ENCODE measurements at regions not wholly inside any gene's neighbourhood (a gene's known extent, or its start where the extent isn't known, plus 50 kb on each side); places are given as distances from the start of the nearest gene placed in this dataset.
"Not testable (repeated sequence)": the region's sequence is repeated elsewhere in the genome, so short reads cannot be mapped to it uniquely, and the experiment has no call there.

DNA sequence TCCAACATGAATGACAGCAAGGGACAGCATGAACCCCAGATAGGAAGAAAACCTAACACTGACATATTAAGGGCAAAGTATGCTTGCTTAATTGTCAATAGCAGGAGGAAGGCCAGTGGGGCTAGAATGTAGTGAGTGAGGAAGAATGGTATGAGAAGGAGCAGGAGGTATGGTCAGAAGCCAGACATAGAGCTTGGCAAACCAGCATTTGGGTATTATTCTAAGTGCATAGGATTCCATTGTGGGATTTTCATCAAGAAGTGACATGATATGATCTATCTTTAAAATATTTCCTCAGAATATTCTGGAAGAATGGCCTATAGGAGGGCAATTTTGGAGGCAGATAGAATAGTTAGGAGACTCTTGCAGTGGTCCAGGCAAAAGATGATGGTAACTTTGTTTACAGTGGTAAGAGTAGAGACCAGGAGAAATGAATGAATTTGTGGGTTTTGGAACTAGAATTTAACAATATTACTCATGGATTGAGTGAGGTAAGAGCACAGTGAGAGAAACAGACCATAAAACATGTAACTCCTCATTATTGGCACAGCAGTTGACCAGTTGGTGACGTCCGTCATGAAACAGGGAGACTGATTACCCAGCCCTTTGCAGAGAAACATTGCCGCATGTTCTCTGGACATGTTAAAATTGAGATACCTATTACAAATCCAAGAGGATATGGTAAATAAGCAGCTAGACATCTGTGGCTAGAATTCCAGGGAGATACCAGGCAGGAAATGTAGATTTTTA is 246.5 kb upstream of the HS3ST1 start:
- H3K4me1 Mint-ChIP-seq: no peaks in the 10 kb centered on the region
- CTCF ChIA-PET: no interaction called here

DNA sequence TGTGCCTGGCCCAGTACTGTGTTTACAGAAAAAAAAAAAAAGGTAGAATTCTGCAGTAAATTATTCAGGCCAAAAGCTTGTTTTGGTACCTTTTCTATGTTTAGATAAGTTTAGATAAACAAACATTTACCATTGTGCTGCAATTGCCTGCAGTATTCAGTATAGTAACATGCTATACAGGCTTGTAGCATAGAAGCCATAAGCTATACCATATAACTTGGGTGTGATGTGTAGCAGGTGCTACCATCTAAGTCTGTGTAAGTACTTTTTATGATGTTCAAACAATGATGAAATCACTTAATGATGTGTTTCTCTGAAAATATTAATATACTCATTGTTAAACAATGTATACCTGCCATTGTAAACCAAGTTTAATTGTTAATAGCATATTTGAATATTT is 241.6 kb upstream of the HS3ST1 start:
- H3K27ac Mint-ChIP-seq: no peak overlapping the region
- no peak overlapping the region for H3K4me3 Mint-ChIP-seq
- no peak for DNase-seq
- no peaks in the 10 kb centered on the region for H3K4me1 Mint-ChIP-seq
- H3K36me3 Mint-ChIP-seq: no peaks in the 10 kb centered on the region
- no peaks in the 10 kb centered on the region for H3K27me3 Mint-ChIP-seq
- no peaks in the 10 kb centered on the region for H3K9me3 Mint-ChIP-seq
- CTCF ChIA-PET: no interaction called here

More for the DNA sequence above, 246.5 kb upstream of the HS3ST1 start:
- Mint-ChIP-seq H3K36me3 (no peaks in the 10 kb centered on the region), H3K27ac (no peak overlapping the region), H3K9me3 (no peaks in the 10 kb centered on the region), H3K27me3 (no peaks in the 10 kb centered on the region), H3K4me3 (no peak overlapping the region)
- DNase-seq: no peak

DNA sequence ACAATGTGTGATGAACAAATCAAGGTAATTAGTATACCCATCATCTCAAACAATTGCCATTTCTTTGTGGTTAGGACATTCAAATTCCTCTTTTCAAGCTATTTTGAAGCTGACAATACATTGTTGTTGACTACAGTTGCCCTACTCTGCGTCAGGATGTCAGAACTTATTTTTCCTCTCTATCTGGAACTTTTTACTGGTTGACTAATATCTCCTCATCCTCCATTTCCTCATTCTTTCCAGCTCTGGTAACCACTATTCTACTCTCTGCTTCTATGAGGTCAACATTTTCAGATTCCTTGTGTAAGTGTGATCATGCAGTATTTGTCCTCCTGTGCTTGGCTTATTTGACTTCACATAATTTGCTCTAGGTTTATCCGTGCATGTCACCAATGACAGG is 240.5 kb upstream of the HS3ST1 start:
- Mint-ChIP-seq H3K4me1 (no peaks in the 10 kb centered on the region), H3K36me3 (no peaks in the 10 kb centered on the region), H3K9me3 (no peaks in the 10 kb centered on the region), H3K27me3 (no peaks in the 10 kb centered on the region), H3K27ac (no peak overlapping the region), H3K4me3 (no peak overlapping the region)
- DNase-seq: no peak
- CTCF ChIA-PET: no interaction called here

DNA sequence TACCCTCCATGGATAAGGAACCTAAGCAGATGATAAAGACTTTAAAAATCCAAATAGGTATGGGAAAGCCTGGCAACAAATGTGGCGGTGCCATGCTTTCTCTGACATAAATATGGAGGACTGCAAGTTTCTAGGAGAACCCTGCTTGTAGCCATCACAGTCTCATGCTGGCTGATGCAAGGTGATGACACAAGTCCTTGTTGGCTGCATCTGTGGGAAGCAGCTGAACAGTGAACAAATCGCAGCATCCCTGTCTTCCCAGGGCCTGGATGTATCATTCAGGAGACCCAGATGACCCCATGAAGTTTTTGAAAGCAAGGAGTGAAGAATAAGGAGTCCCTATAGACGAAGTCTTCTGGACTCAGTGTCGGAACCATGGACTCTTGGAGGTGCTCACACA is 234.4 kb upstream of the HS3ST1 start:
- Mint-ChIP-seq H3K27ac (no peak overlapping the region), H3K27me3 (no peaks in the 10 kb centered on the region), H3K9me3 (no peaks in the 10 kb centered on the region), H3K36me3 (no peaks in the 10 kb centered on the region), H3K4me3 (no peak overlapping the region), H3K4me1 (no peaks in the 10 kb centered on the region)
- DNase-seq: no peak
- CTCF ChIA-PET: no interaction called here

DNA sequence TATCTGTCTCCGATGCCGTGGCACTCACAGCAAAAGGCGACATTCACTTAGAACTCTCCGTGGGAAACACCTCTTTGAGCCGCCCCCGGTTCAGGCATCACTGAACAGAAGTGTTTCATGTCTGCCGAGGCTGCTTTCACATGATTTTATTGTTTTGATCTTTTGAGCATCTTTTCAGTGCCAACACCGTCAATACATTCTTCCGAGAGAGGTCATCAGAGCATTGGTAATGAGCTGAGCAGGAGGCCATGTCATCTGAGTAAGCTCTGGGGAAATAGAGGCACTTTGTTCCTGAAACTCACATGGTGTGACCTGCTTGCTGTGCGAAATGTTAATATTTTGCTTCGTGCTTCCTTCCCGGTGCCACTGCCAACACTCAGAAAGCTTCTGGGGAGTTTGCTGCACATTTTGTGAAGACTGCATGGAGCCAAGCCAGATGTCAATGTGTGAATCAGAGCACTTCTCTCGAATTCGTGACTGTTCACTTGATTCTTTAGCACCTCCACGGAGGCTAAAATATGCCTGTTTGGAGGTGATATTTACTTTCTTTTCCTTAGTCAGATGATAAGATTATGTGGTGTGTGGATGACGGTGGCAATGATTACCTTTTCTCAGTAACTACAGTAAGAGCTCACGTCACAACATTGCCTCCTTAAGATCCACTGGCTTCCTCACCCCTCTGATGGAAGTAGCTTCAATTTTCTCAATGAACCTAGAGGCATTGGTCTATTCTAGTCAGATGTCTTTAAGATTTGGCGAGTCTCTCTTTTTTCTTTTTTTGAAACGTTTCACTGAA is 222.3 kb upstream of the HS3ST1 start:
- H3K4me1 Mint-ChIP-seq: no peaks in the 10 kb centered on the region
- H3K36me3 Mint-ChIP-seq: no peaks in the 10 kb centered on the region
- CTCF ChIA-PET: no interaction called here
- H3K27ac Mint-ChIP-seq: no peak overlapping the region
- DNase-seq: no peak
- H3K4me3 Mint-ChIP-seq: no peak overlapping the region
- no peaks in the 10 kb centered on the region for H3K9me3 Mint-ChIP-seq
- H3K27me3 Mint-ChIP-seq: peaks cover 7% of the 10 kb centered on the region

DNA sequence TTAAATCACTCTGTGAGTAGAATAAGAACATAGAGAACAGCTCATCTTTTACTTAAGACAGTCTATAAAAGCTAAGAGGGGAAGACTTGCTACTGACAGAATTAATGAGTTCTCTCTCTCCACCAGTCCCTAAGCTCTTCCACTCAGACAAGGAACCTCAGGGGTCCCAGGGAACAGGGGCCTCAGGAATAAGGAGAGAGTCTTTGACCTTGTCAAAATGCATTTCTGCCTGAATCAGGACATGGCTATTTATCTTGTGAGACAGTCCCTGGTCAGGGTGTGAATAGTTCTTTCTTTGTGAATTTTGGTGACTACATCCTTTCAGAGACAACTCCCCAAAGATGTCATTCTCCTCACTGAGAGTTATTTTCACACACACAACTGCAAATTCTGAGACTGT is 218.7 kb upstream of the HS3ST1 start:
- CTCF ChIA-PET: no interaction called here
- peaks cover 11% of the 10 kb centered on the region for H3K27me3 Mint-ChIP-seq
- H3K4me1 Mint-ChIP-seq: no peaks in the 10 kb centered on the region
- H3K4me3 Mint-ChIP-seq: no peak overlapping the region
- H3K27ac Mint-ChIP-seq: no peak overlapping the region
- H3K36me3 Mint-ChIP-seq: no peaks in the 10 kb centered on the region
- no peak for DNase-seq
- H3K9me3 Mint-ChIP-seq: no peaks in the 10 kb centered on the region

DNA sequence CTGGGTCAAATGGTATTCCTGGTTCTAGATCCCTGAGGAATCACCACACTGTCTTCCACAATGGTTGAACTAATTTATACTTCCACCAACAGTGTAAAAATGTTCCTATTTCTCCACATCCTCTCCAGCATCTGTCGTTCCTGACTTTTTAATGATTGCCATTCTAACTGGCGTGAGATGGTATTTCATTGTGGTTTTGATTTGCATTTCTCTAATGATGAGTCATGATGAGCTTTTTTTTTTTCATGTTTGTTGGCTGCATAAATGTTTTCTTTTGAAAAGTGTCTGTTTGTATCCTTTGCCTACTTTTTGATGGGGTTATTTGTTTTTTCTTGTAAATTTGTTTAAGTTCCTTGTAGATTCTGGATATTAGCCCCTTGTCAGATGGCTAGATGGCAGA is 214.4 kb upstream of the HS3ST1 start:
- H3K36me3 Mint-ChIP-seq, H3K4me1 Mint-ChIP-seq, H3K27ac Mint-ChIP-seq, DNase-seq, H3K4me3 Mint-ChIP-seq, H3K27me3 Mint-ChIP-seq, H3K9me3 Mint-ChIP-seq, CTCF ChIA-PET: not testable (repeated sequence)

DNA sequence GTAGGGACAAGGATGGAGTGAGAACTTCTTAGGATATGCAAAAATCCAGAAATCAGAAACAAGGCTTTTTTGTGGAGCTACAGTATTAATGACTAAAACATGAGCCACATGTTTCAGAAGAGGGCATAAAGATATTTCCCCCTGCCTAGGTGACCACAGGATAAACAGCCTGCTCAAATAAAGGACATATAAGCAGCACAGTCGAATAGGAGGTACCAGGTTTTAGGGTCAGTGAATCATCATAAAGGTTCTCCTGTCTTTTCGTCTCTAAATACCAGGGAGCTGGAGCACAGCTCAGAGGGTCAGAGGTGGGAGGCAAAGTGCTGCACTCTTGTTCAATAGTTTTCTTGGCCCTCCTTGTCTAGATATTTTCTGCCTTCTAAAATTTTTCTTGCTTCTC is 211.9 kb upstream of the HS3ST1 start:
- no peak overlapping the region for H3K4me3 Mint-ChIP-seq
- DNase-seq: no peak
- H3K27me3 Mint-ChIP-seq: peaks cover 4% of the 10 kb centered on the region
- CTCF ChIA-PET: no interaction called here
- no peaks in the 10 kb centered on the region for H3K36me3 Mint-ChIP-seq
- no peak overlapping the region for H3K27ac Mint-ChIP-seq
- H3K4me1 Mint-ChIP-seq: no peaks in the 10 kb centered on the region
- peaks cover 4% of the 10 kb centered on the region for H3K9me3 Mint-ChIP-seq

DNA sequence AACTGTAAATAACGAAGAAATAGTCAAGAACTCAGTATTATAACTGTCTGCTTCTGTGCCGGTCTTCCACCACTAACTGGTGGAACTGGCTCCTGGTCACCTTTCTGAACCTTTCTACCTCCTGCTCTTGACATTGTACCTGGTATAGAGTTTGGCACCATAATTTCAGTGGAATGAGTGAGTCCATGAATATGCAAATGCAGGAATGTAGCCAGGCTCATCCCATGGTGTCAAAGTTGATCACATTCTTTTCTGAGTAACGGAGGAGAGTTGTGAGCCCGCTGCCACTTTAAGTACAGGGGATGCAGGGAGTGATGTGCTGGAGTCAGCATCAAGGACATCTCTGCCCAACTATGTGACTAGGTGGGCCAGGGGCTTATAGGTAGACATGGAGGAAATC is 207.9 kb upstream of the HS3ST1 start:
- H3K4me3 Mint-ChIP-seq: no peak overlapping the region
- CTCF ChIA-PET: no interaction called here
- H3K36me3 Mint-ChIP-seq: no peaks in the 10 kb centered on the region
- H3K27ac Mint-ChIP-seq: no peak overlapping the region
- no peaks in the 10 kb centered on the region for H3K27me3 Mint-ChIP-seq
- peaks cover 4% of the 10 kb centered on the region for H3K9me3 Mint-ChIP-seq
- DNase-seq: no peak
- no peaks in the 10 kb centered on the region for H3K4me1 Mint-ChIP-seq

DNA sequence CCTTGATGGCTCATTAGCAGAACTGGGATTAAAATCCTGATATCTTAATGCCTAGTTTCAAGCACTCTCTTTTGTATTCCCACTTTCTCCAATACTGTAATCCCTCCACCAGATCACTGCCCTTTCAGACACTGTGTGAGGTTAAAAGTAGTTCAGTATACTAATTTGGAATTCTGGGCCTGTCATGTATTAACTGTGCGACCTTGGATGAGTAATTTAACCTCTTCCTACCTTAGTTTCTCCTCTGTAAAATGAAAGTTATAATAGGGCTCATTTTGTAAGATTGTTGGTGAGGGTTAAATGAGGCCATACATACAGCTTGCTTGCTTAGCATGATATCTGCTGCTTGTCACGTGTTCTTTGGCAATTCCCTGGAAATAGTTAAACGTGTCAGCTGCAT is 207.3 kb upstream of the HS3ST1 start:
- H3K36me3 Mint-ChIP-seq: no peaks in the 10 kb centered on the region
- H3K4me1 Mint-ChIP-seq: no peaks in the 10 kb centered on the region
- H3K9me3 Mint-ChIP-seq: peaks cover 4% of the 10 kb centered on the region
- H3K27ac Mint-ChIP-seq: no peak overlapping the region
- CTCF ChIA-PET: no interaction called here
- no peak overlapping the region for H3K4me3 Mint-ChIP-seq
- H3K27me3 Mint-ChIP-seq: no peaks in the 10 kb centered on the region
- no peak for DNase-seq

DNA sequence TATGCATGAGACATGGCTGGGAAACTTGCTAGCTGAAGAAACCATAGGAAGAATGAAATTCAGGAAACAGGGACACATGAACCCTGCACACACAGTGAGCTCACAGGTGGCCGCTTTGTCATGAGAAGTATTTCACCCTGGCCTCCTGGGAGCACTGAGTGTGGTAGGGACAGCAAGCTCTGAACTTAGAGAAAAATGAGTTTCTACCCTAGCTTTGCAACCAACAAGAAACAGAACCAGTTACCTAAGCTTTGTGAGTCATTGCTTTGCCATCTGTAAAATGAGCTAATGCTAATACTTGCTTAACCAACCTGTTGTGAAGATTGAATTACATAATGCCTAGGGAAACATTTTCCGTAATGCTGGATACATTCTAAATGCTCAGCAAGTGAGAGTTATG is 206.6 kb upstream of the HS3ST1 start:
- no peaks in the 10 kb centered on the region for H3K4me1 Mint-ChIP-seq
- H3K27me3 Mint-ChIP-seq: no peaks in the 10 kb centered on the region
- H3K27ac Mint-ChIP-seq: no peak overlapping the region
- peaks cover 4% of the 10 kb centered on the region for H3K9me3 Mint-ChIP-seq
- H3K4me3 Mint-ChIP-seq: no peak overlapping the region
- CTCF ChIA-PET: no interaction called here
- no peaks in the 10 kb centered on the region for H3K36me3 Mint-ChIP-seq
- no peak for DNase-seq

DNA sequence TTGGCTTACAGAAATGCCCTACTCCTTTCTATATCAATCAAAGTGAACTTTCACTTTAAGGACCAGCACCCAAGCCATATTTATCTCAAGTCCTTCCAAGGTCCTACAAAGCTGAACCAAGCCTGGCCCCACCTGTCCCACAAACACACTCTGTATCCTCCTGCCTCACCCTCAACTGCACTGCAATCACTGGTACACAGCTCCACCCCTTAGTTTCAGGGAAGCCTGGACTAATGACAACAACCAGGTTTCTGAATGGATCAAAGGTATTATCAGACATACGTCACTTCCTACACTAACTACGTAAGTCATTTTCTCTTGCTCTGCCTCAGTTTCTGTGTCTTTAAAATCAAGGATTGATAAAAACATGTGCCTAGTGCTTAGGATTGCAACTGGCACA is 205.6 kb upstream of the HS3ST1 start:
- Mint-ChIP-seq H3K4me1 (no peaks in the 10 kb centered on the region), H3K4me3 (no peak overlapping the region), H3K9me3 (peaks cover 4% of the 10 kb centered on the region), H3K36me3 (no peaks in the 10 kb centered on the region), H3K27ac (no peak overlapping the region), H3K27me3 (no peaks in the 10 kb centered on the region)
- no peak for DNase-seq
- CTCF ChIA-PET: no interaction called here

DNA sequence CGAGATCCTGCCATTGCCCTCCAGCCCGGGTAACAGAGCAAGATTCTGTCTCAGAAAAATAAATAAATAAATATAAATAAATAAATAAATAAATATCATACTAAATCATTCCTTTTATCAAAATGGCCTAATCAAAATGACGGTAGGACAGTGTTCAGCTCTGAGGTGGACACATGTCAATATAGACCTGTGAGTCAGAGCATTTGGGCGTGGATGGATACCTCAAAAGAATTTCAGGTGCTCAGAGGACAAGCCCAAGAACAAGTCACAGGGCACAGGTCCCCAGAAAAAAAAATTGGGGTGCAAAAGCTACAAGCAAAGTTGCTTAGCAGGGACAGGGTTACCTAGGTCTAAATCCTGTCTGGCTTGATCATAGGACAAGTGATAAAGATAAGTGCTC is 204.7 kb upstream of the HS3ST1 start:
- H3K36me3 Mint-ChIP-seq: no peaks in the 10 kb centered on the region
- H3K4me3 Mint-ChIP-seq: no peak overlapping the region
- no peaks in the 10 kb centered on the region for H3K4me1 Mint-ChIP-seq
- H3K27me3 Mint-ChIP-seq: no peaks in the 10 kb centered on the region
- no peak overlapping the region for H3K27ac Mint-ChIP-seq
- peaks cover 3% of the 10 kb centered on the region for H3K9me3 Mint-ChIP-seq
- DNase-seq: no peak
- CTCF ChIA-PET: no interaction called here

DNA sequence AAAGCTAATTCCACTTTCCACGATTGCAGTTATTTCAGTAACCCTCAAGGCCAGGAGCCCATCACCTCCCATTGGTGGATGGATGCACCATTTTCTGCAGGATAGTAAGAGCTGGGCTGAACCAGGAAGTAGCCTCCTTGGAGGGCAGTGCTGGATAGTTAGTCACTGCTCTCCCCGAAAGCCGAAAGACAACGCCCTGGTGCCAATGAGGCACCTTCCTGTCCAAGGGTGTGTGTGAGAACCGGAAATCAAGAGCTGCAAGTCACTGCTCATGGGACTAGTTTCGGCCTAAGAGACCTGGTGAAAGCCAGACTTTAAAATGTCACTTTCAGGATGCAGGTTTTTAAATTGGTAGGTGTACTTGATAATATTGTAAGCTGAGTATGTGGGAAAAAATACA is 203.8 kb upstream of the HS3ST1 start:
- Mint-ChIP-seq H3K4me1 (no peaks in the 10 kb centered on the region), H3K27me3 (no peaks in the 10 kb centered on the region), H3K27ac (no peak overlapping the region), H3K36me3 (no peaks in the 10 kb centered on the region), H3K9me3 (peaks cover 3% of the 10 kb centered on the region), H3K4me3 (no peak overlapping the region)
- DNase-seq: no peak
- CTCF ChIA-PET: no interaction called here

DNA sequence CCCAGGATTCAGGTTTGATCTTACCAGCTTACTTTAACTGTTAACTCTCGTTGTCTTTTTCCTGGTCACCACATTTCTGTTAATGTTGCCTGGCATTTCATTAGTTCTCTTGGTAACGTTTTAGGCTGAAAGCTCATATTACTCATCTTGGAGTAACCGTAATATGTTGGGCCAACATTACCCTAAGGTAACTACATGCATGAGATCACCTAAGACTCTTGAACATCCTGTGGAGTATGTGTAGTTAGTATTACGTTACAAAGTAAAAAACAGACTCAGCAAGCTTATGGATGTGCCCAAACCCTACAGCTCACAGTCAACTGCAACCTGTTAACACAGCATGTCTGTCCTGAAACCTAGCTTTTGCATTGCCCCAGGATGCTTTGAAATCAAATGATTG is 203.3 kb upstream of the HS3ST1 start:
- Mint-ChIP-seq H3K36me3 (no peaks in the 10 kb centered on the region), H3K9me3 (peaks cover 3% of the 10 kb centered on the region), H3K4me1 (no peaks in the 10 kb centered on the region), H3K27ac (no peak overlapping the region), H3K27me3 (no peaks in the 10 kb centered on the region), H3K4me3 (no peak overlapping the region)
- CTCF ChIA-PET: no interaction called here
- DNase-seq: no peak

Measured in activated naive CD4-positive, alpha-beta T cell treated with anti-CD3 and anti-CD28 coated beads, Interleukin-2, amount 10 ng/mL, durations not matched to agents 7 days and 5 days (primary cell).